ENCODE measurements at regions not wholly inside any gene's neighbourhood (a gene's known extent, or its start where the extent isn't known, plus 50 kb on each side); places are given as distances from the start of the nearest gene placed in this dataset.
A peak's percentile ranks its signal among the peaks of the same experiment; 100 is the strongest.
"Not testable (repeated sequence)": the region's sequence is repeated elsewhere in the genome, so short reads cannot be mapped to it uniquely, and the experiment has no call there.

- H3K27me3 ChIP-seq (ENCODE audit: control insufficient read depth, low read length): no peaks in the 10 kb centered on the region
- peak overlapping the region; percentile 17 for H3K27ac ChIP-seq (ENCODE audit: low read depth, low read length)
- H3F3A ChIP-seq (ENCODE audit: control insufficient read depth, insufficient read depth): 0 out of 2 replicates have a peak, but pooled peaks cover 6% of the 10 kb centered on the region
- H3K79me2 ChIP-seq (ENCODE audit: control insufficient read depth, low read length): no peaks in the 10 kb centered on the region
- H3K9me2 ChIP-seq (replicated peaks; ENCODE audit: control insufficient read depth, low read length): no peaks in the 10 kb centered on the region
- H3K4me2 ChIP-seq (ENCODE audit: low read length): peak overlapping the region; percentile 67
- no peaks in the 10 kb centered on the region for H4K20me1 ChIP-seq (ENCODE audit: control insufficient read depth, insufficient read depth, low read depth, low read length)
- H3K9me3 ChIP-seq (ENCODE audit: control insufficient read depth, insufficient read depth, low read length): no peaks in the 10 kb centered on the region
- no peaks in the 10 kb centered on the region for H3K36me3 ChIP-seq (ENCODE audit: control insufficient read depth, low read length)
- peaks cover 53% of the 10 kb centered on the region for H3K4me1 ChIP-seq (ENCODE audit: control insufficient read depth, low read length)
- H3K4me3 ChIP-seq (ENCODE audit: low read length): peak overlapping the region; percentile 47
- TF ChIP-seq EZH2phosphoT487 (IDR thresholded peaks at IDR 0.05; ENCODE audit: borderline replicate concordance, low read length) (no peak), CTCF (IDR thresholded peaks at IDR 0.05; ENCODE audit: low read depth, low read length, poor library complexity, severe bottlenecking) (no peak)
These were observed 239.9 kb upstream of the ID2 start for GRCh38 chr2:8441986-8442385.

GRCh38 chr2:8442833-8443486 lies 238.9 kb upstream of the ID2 start:
- Histone ChIP-seq H3K9me2 (replicated peaks; ENCODE audit: control insufficient read depth, low read length) (no peaks in the 10 kb centered on the region), H3K4me1 (ENCODE audit: control insufficient read depth, low read length) (peaks cover 47% of the 10 kb centered on the region), H3K4me2 (ENCODE audit: low read length) (peak overlapping the region; percentile 67), H3K9me3 (ENCODE audit: control insufficient read depth, insufficient read depth, low read length) (no peaks in the 10 kb centered on the region), H3K27me3 (ENCODE audit: control insufficient read depth, low read length) (no peaks in the 10 kb centered on the region), H3K36me3 (ENCODE audit: control insufficient read depth, low read length) (no peaks in the 10 kb centered on the region), H3K4me3 (ENCODE audit: low read length) (peak overlapping the region; percentile 47), H3F3A (ENCODE audit: control insufficient read depth, insufficient read depth) (0 out of 2 replicates have a peak, but pooled peaks cover 6% of the 10 kb centered on the region), H4K20me1 (ENCODE audit: control insufficient read depth, insufficient read depth, low read depth, low read length) (no peaks in the 10 kb centered on the region), H3K27ac (ENCODE audit: low read depth, low read length) (peak overlapping the region; percentile 17), H3K79me2 (ENCODE audit: control insufficient read depth, low read length) (no peaks in the 10 kb centered on the region)
- TF ChIP-seq CTCF (IDR thresholded peaks at IDR 0.05; ENCODE audit: low read depth, low read length, poor library complexity, severe bottlenecking) (no peak), EZH2phosphoT487 (IDR thresholded peaks at IDR 0.05; ENCODE audit: borderline replicate concordance, low read length) (no peak)

GRCh38 chr2:8445580-8445979 lies 236.3 kb upstream of the ID2 start:
- Histone ChIP-seq H3K27ac (ENCODE audit: low read depth, low read length) (no peak overlapping the region), H3K36me3 (ENCODE audit: control insufficient read depth, low read length) (no peaks in the 10 kb centered on the region), H3K4me1 (ENCODE audit: control insufficient read depth, low read length) (peaks cover 38% of the 10 kb centered on the region), H4K20me1 (ENCODE audit: control insufficient read depth, insufficient read depth, low read depth, low read length) (no peaks in the 10 kb centered on the region), H3K9me2 (replicated peaks; ENCODE audit: control insufficient read depth, low read length) (no peaks in the 10 kb centered on the region), H3K4me3 (ENCODE audit: low read length) (no peak overlapping the region), H3F3A (ENCODE audit: control insufficient read depth, insufficient read depth) (0 out of 2 replicates have a peak, but pooled peaks cover 6% of the 10 kb centered on the region), H3K4me2 (ENCODE audit: low read length) (no peak overlapping the region), H3K27me3 (ENCODE audit: control insufficient read depth, low read length) (no peaks in the 10 kb centered on the region), H3K9me3 (ENCODE audit: control insufficient read depth, insufficient read depth, low read length) (no peaks in the 10 kb centered on the region), H3K79me2 (ENCODE audit: control insufficient read depth, low read length) (no peaks in the 10 kb centered on the region)
- TF ChIP-seq EZH2phosphoT487 (IDR thresholded peaks at IDR 0.05; ENCODE audit: borderline replicate concordance, low read length) (no peak), CTCF (IDR thresholded peaks at IDR 0.05; ENCODE audit: low read depth, low read length, poor library complexity, severe bottlenecking) (no peak)

- H3K79me2 ChIP-seq (ENCODE audit: control insufficient read depth, low read length); H3K27me3 ChIP-seq (ENCODE audit: control insufficient read depth, low read length); H4K20me1 ChIP-seq (ENCODE audit: control insufficient read depth, insufficient read depth, low read depth, low read length); H3K9me2 ChIP-seq (replicated peaks; ENCODE audit: control insufficient read depth, low read length); H3K27ac ChIP-seq (ENCODE audit: low read depth, low read length); H3K4me2 ChIP-seq (ENCODE audit: low read length); H3K36me3 ChIP-seq (ENCODE audit: control insufficient read depth, low read length); H3K4me3 ChIP-seq (ENCODE audit: low read length); H3F3A ChIP-seq (ENCODE audit: control insufficient read depth, insufficient read depth); H3K9me3 ChIP-seq (ENCODE audit: control insufficient read depth, insufficient read depth, low read length): not testable (repeated sequence)
- peaks cover 32% of the 10 kb centered on the region for H3K4me1 ChIP-seq (ENCODE audit: control insufficient read depth, low read length)
These were observed 235.1 kb upstream of the ID2 start for GRCh38 chr2:8446751-8447150.

Measured in DOHH2 (cell line).